SU-DHL-6 (cell line): ENCODE measurements at regions not wholly inside any gene's neighbourhood (a gene's known extent, or its start where the extent isn't known, plus 50 kb on each side); places are given as distances from the start of the nearest gene placed in this dataset.

ENCODE experiments used
- CTCF ChIP-seq: fragments of 200-600 bp; sonication (generic); IDR thresholded peaks from one replicate; pipeline ENCODE4 v1.5.1; 2017; ENCODE audit warnings: antibody characterized with exemption, mild to moderate bottlenecking, low read length, moderate library complexity; ENCODE audit not compliant: insufficient read depth, poor library complexity, severe bottlenecking
- EZH2phosphoT487 ChIP-seq: fragments of 200-600 bp; sonication (generic), shearing (Covaris generic); conservative IDR thresholded peaks from 2 replicates; pipeline ENCODE4 v1.6.1; 2018; ENCODE audit warnings: mild to moderate bottlenecking, antibody characterized with exemption, low read length, moderate library complexity, mixed read lengths

- TF ChIP-seq CTCF (no peak), EZH2phosphoT487 (no peak)
Observed at GRCh38 chr16:85254921-85255320, 142.6 kb upstream of the CIBAR2 start.
